ENCODE measurements at regions not wholly inside any gene's neighbourhood (a gene's known extent, or its start where the extent isn't known, plus 50 kb on each side); places are given as distances from the start of the nearest gene placed in this dataset.

DNA sequence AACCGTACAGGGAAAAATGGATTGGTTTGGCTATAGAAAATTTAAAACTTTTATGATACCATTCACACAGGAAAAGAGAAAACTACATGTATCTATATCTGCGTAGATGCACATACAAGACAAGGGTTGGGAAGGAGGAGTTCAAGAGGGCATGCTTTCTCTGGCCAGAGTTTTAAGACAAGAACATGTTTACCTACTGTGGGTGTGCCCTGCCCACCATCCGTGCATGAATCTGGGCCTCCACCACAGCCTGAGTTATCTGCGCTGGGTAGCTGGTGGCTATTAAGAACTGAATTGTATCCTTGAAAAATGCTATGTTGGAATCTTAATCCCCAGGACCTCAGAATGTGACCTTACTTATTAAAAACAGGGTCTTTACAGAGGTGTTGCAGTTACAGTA lies 151.6 kb downstream of the AASDH start:
- TF ChIP-seq, protein P1, sequence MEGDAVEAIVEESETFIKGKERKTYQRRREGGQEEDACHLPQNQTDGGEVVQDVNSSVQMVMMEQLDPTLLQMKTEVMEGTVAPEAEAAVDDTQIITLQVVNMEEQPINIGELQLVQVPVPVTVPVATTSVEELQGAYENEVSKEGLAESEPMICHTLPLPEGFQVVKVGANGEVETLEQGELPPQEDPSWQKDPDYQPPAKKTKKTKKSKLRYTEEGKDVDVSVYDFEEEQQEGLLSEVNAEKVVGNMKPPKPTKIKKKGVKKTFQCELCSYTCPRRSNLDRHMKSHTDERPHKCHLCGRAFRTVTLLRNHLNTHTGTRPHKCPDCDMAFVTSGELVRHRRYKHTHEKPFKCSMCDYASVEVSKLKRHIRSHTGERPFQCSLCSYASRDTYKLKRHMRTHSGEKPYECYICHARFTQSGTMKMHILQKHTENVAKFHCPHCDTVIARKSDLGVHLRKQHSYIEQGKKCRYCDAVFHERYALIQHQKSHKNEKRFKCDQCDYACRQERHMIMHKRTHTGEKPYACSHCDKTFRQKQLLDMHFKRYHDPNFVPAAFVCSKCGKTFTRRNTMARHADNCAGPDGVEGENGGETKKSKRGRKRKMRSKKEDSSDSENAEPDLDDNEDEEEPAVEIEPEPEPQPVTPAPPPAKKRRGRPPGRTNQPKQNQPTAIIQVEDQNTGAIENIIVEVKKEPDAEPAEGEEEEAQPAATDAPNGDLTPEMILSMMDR (IDR thresholded peaks at IDR 0.05; ENCODE audit: low read depth, low read length) = no peak
- TF ChIP-seq POLR2A (IDR thresholded peaks at IDR 0.05; ENCODE audit: extremely low read depth, insufficient read length) = no peak
